ENCODE measurements at regions not wholly inside any gene's neighbourhood (a gene's known extent, or its start where the extent isn't known, plus 50 kb on each side); places are given as distances from the start of the nearest gene placed in this dataset.

- Histone ChIP-seq H3K27me3 (ENCODE audit: low read length) (no peaks in the 10 kb centered on the region), H3K9me3 (ENCODE audit: low read length) (no peaks in the 10 kb centered on the region), H3K4me1 (ENCODE audit: insufficient read depth, low read length) (peaks cover 27% of the 10 kb centered on the region), H3K27ac (ENCODE audit: low read length) (no peak overlapping the region), H3K9ac (ENCODE audit: low read length) (no peak overlapping the region), H3F3A (ENCODE audit: low read length, unreplicated experiment) (no peaks in the 10 kb centered on the region), H3K79me2 (ENCODE audit: low read length) (no peaks in the 10 kb centered on the region), H3K4me2 (ENCODE audit: low read length) (no peak overlapping the region), H2AFZ (ENCODE audit: low read length) (no peak overlapping the region), H3K36me3 (ENCODE audit: low read depth, low read length) (no peaks in the 10 kb centered on the region), H4K20me1 (ENCODE audit: low read length) (no peaks in the 10 kb centered on the region), H3K9me2 (replicated peaks; ENCODE audit: low read length) (no peaks in the 10 kb centered on the region), H3K4me3 (ENCODE audit: low read length) (no peak overlapping the region)
- TF ChIP-seq EZH2 (IDR thresholded peaks at IDR 0.05; ENCODE audit: low read length, unreplicated experiment) (no peak), EZH2phosphoT487 (IDR thresholded peaks at IDR 0.05; ENCODE audit: borderline replicate concordance, low read length) (no peak), CTCF (conservative IDR thresholded peaks at IDR 0.05; ENCODE audit: low read depth, low read length) (no peak)
- BruUV-seq (replicated peaks): no TSS peak
- intact Hi-C loops (cut with micrococcal nuclease): no loop called here
- ATAC-seq (no peak), DNase-seq (no peak)
- ChIA-PET CTCF (no interaction called here), POLR2A (ENCODE audit: unreplicated experiment) (no interaction called here)
These were observed 217.8 kb downstream of the ANAPC1 start for GRCh38 chr2:111666160-111666559.

- no TSS peak for BruUV-seq (replicated peaks)
- Histone ChIP-seq H3K36me3 (ENCODE audit: low read depth, low read length) (no peaks in the 10 kb centered on the region), H3K4me2 (ENCODE audit: low read length) (no peak overlapping the region), H4K20me1 (ENCODE audit: low read length) (no peaks in the 10 kb centered on the region), H3K4me3 (ENCODE audit: low read length) (no peak overlapping the region), H2AFZ (ENCODE audit: low read length) (no peak overlapping the region), H3F3A (ENCODE audit: low read length, unreplicated experiment) (no peaks in the 10 kb centered on the region), H3K4me1 (ENCODE audit: insufficient read depth, low read length) (peaks cover 19% of the 10 kb centered on the region), H3K9me2 (replicated peaks; ENCODE audit: low read length) (no peaks in the 10 kb centered on the region), H3K27ac (ENCODE audit: low read length) (no peak overlapping the region), H3K79me2 (ENCODE audit: low read length) (no peaks in the 10 kb centered on the region), H3K9ac (ENCODE audit: low read length) (no peak overlapping the region), H3K9me3 (ENCODE audit: low read length) (no peaks in the 10 kb centered on the region), H3K27me3 (ENCODE audit: low read length) (no peaks in the 10 kb centered on the region)
- no peak for TF ChIP-seq EZH2 (IDR thresholded peaks at IDR 0.05; ENCODE audit: low read length, unreplicated experiment)
- ChIA-PET POLR2A (ENCODE audit: unreplicated experiment) (no interaction called here), CTCF (interaction anchor here (0.6 kb wide), 1 partner anchor 9 kb away, joined by 4 read pairs; no protein-coding TSS in a partner anchor)
- intact Hi-C loops (cut with micrococcal nuclease): no loop called here
- DNase-seq: no peak
- no peak for ATAC-seq
These were observed 217.0 kb downstream of the ANAPC1 start for GRCh38 chr2:111667001-111667400.

GRCh38 chr2:111667542-111668273 is 216.3 kb downstream of the ANAPC1 start:
- TF ChIP-seq EZH2 (IDR thresholded peaks at IDR 0.05; ENCODE audit: low read length, unreplicated experiment) (no peak), EZH2phosphoT487 (IDR thresholded peaks at IDR 0.05; ENCODE audit: borderline replicate concordance, low read length) (no peak), CTCF (conservative IDR thresholded peaks at IDR 0.05; ENCODE audit: low read depth, low read length) (peak; percentile 68)
- no peak overlapping the region for H3K27ac ChIP-seq (ENCODE audit: low read length)
- H3F3A ChIP-seq (ENCODE audit: low read length, unreplicated experiment): no peaks in the 10 kb centered on the region
- H4K20me1 ChIP-seq (ENCODE audit: low read length): no peaks in the 10 kb centered on the region
- BruUV-seq (replicated peaks): no TSS peak
- no peaks in the 10 kb centered on the region for H3K36me3 ChIP-seq (ENCODE audit: low read depth, low read length)
- H3K9me3 ChIP-seq (ENCODE audit: low read length): no peaks in the 10 kb centered on the region
- ChIA-PET CTCF (interaction anchor here (0.5 to 0.6 kb wide), 2 partner anchors 9 to 43 kb away, joined by 3 to 4 read pairs; no protein-coding TSS in a partner anchor), POLR2A (ENCODE audit: unreplicated experiment) (no interaction called here)
- peaks cover 12% of the 10 kb centered on the region for H3K4me1 ChIP-seq (ENCODE audit: insufficient read depth, low read length)
- no peak overlapping the region for H3K9ac ChIP-seq (ENCODE audit: low read length)
- intact Hi-C loops (cut with micrococcal nuclease): loop anchor here (2.0 kb wide), 1 partner anchor 35 kb away; no protein-coding TSS in a partner anchor
- H3K27me3 ChIP-seq (ENCODE audit: low read length): no peaks in the 10 kb centered on the region
- no peaks in the 10 kb centered on the region for H3K9me2 ChIP-seq (replicated peaks; ENCODE audit: low read length)
- ATAC-seq (peak; percentile 87), DNase-seq (peak; percentile 68)
- H3K79me2 ChIP-seq (ENCODE audit: low read length): no peaks in the 10 kb centered on the region
- H2AFZ ChIP-seq (ENCODE audit: low read length): no peak overlapping the region
- H3K4me2 ChIP-seq (ENCODE audit: low read length): no peak overlapping the region
- H3K4me3 ChIP-seq (ENCODE audit: low read length): no peak overlapping the region

Measured in PC-3 (cell line).